Endodermal cell (in vitro differentiated cells): ENCODE measurements at regions not wholly inside any gene's neighbourhood (a gene's known extent, or its start where the extent isn't known, plus 50 kb on each side); places are given as distances from the start of the nearest gene placed in this dataset.

Experiments
- DNase-seq: peaks from one replicate; pipeline ENCODE4 v3.0.0-alpha.2; 2017
- H3K27ac ChIP-seq: 2 replicates; pipeline ENCODE4 v1.5.1; 2013; ENCODE audit warnings: mild to moderate bottlenecking, low read depth, low read length, moderate library complexity
- H3K27me3 ChIP-seq: 2 replicates; pipeline ENCODE4 v1.6.1; 2013; ENCODE audit warnings: mild to moderate bottlenecking, low read length, moderate library complexity; ENCODE audit not compliant: insufficient read depth, control insufficient read depth, poor library complexity, severe bottlenecking
- H3K36me3 ChIP-seq: 2 replicates; pipeline ENCODE4 v1.7.0; 2013; ENCODE audit warnings: mild to moderate bottlenecking, low read length, moderate library complexity; ENCODE audit not compliant: control insufficient read depth, insufficient read depth
- H3K4me1 ChIP-seq: one replicate; pipeline ENCODE4 v1.7.0; 2013; ENCODE audit warnings: low read length; ENCODE audit not compliant: control insufficient read depth, insufficient read depth
- H3K4me3 ChIP-seq: 2 replicates; pipeline ENCODE4 v1.5.1; 2013; ENCODE audit warnings: mild to moderate bottlenecking, low read length, moderate library complexity
- H3K9ac ChIP-seq: 2 replicates; pipeline ENCODE4 v1.6.1; 2013; ENCODE audit warnings: mild to moderate bottlenecking, low read length, moderate library complexity; ENCODE audit not compliant: poor library complexity, severe bottlenecking; ENCODE audit errors: extremely low read depth
- H3K9me3 ChIP-seq: 2 replicates; pipeline ENCODE4 v1.6.1; 2013; ENCODE audit warnings: mild to moderate bottlenecking, low read length, moderate library complexity; ENCODE audit not compliant: control insufficient read depth
- H3K27ac Mint-ChIP-seq: 2 replicates; pipeline ENCODE4 v1.8.0; 2020; ENCODE audit warnings: mixed read lengths
- H3K27me3 Mint-ChIP-seq: 2 replicates; pipeline ENCODE4 v1.8.0; 2021; ENCODE audit warnings: mild to moderate bottlenecking, mixed read lengths; ENCODE audit not compliant: insufficient read depth
- H3K36me3 Mint-ChIP-seq: 2 replicates; pipeline ENCODE4 v1.8.0; 2020; ENCODE audit warnings: low read depth, mixed read lengths
- H3K4me1 Mint-ChIP-seq: 2 replicates; pipeline ENCODE4 v1.8.0; 2020; ENCODE audit warnings: mixed read lengths
- H3K4me3 Mint-ChIP-seq: 2 replicates; pipeline ENCODE4 v1.8.0; 2020; ENCODE audit warnings: mild to moderate bottlenecking, moderate library complexity, mixed read lengths
- H3K9me3 Mint-ChIP-seq: 2 replicates; pipeline ENCODE4 v1.8.0; 2020; ENCODE audit warnings: mild to moderate bottlenecking, mixed read lengths
- CTCF ChIP-seq: fragments of 200-600 bp; sonication (generic); conservative IDR thresholded peaks from 2 replicates; pipeline ENCODE4 v1.5.0; 2021; ENCODE audit warnings: antibody characterized with exemption, mild to moderate bottlenecking
- WGBS, 2 experiments: methylation state at CpG; one replicate each; pipeline versions ENCODE4 v1.1.5 to v1.1.7; 2013; ENCODE audit warnings: missing lambda C conversion rate in 2 of 2, mixed read lengths in 1 of 2; ENCODE audit not compliant: insufficient coverage in 1 of 2, insufficient read length in 1 of 2; 5-methylcytosine and 5-hydroxymethylcytosine counted together

- H3K27me3 ChIP-seq, result no peaks in the 10 kb centered on the region
- no peaks in the 10 kb centered on the region for H3K36me3 ChIP-seq
- no peak overlapping the region for H3K27ac ChIP-seq
- 100% methylated on average over 1 of the region's 2 CpGs; no CpG with 5 or more reads in 1 of the 2 experiments for WGBS, 2 experiments
- Mint-ChIP-seq H3K4me3 (no peak overlapping the region), H3K4me1 (no peaks in the 10 kb centered on the region), H3K9me3 (no peaks in the 10 kb centered on the region), H3K27me3 (no peaks in the 10 kb centered on the region), H3K36me3 (no peaks in the 10 kb centered on the region), H3K27ac (no peak overlapping the region)
- DNase-seq, result no peak
- H3K9ac ChIP-seq, result no peak overlapping the region
- no peak overlapping the region for H3K4me3 ChIP-seq
- no peak for TF ChIP-seq CTCF
- H3K9me3 ChIP-seq, result no peaks in the 10 kb centered on the region
- no peaks in the 10 kb centered on the region for H3K4me1 ChIP-seq
Measured at GRCh38 chrX:8232406-8232805, 61.3 kb upstream of the VCX2 start.

- H3K27me3 Mint-ChIP-seq, result no peaks in the 10 kb centered on the region
- no peaks in the 10 kb centered on the region for H3K9me3 ChIP-seq
- DNase-seq, result no peak
- no peak overlapping the region for H3K27ac ChIP-seq
- H3K4me1 ChIP-seq, result no peaks in the 10 kb centered on the region
- no peak for TF ChIP-seq CTCF
- no peaks in the 10 kb centered on the region for H3K9me3 Mint-ChIP-seq
- no peak overlapping the region for H3K27ac Mint-ChIP-seq
- 89% methylated on average over 1 of the region's 2 CpGs; no CpG with 5 or more reads in 1 of the 2 experiments for WGBS, 2 experiments
- no peak overlapping the region for H3K4me3 ChIP-seq
- no peaks in the 10 kb centered on the region for H3K36me3 Mint-ChIP-seq
- H3K36me3 ChIP-seq, result no peaks in the 10 kb centered on the region
- no peaks in the 10 kb centered on the region for H3K4me1 Mint-ChIP-seq
- no peaks in the 10 kb centered on the region for H3K27me3 ChIP-seq
- H3K4me3 Mint-ChIP-seq, result no peak overlapping the region
- H3K9ac ChIP-seq, result no peak overlapping the region
Measured at GRCh38 chrX:8233091-8233490, 62.0 kb upstream of the VCX2 start.

- no peak for TF ChIP-seq CTCF
- H3K4me1 Mint-ChIP-seq, result no peaks in the 10 kb centered on the region
- no peaks in the 10 kb centered on the region for H3K27me3 Mint-ChIP-seq
- Histone ChIP-seq H3K4me3 (no peak overlapping the region), H3K9me3 (no peaks in the 10 kb centered on the region), H3K27ac (no peak overlapping the region), H3K36me3 (no peaks in the 10 kb centered on the region), H3K4me1 (no peaks in the 10 kb centered on the region), H3K27me3 (no peaks in the 10 kb centered on the region), H3K9ac (no peak overlapping the region)
- H3K36me3 Mint-ChIP-seq, result no peaks in the 10 kb centered on the region
- no peak for DNase-seq
- no peak overlapping the region for H3K27ac Mint-ChIP-seq
- no peak overlapping the region for H3K4me3 Mint-ChIP-seq
- no peaks in the 10 kb centered on the region for H3K9me3 Mint-ChIP-seq
Measured at GRCh38 chrX:8235026-8235425, 64.0 kb upstream of the VCX2 start.
